ENCODE measurements at regions not wholly inside any gene's neighbourhood (a gene's known extent, or its start where the extent isn't known, plus 50 kb on each side); places are given as distances from the start of the nearest gene placed in this dataset.

- no peak for DNase-seq (ENCODE audit: low spot score)
Observed at GRCh38 chr10:78964274-78964951, 104.4 kb upstream of the ZMIZ1 start.

- DNase-seq (ENCODE audit: low spot score): no peak
Observed at GRCh38 chr10:78964952-78965633, 103.7 kb upstream of the ZMIZ1 start.

GRCh38 chr10:78966182-78966787 lies 102.5 kb upstream of the ZMIZ1 start:
- DNase-seq (ENCODE audit: low spot score): no peak

DNA sequence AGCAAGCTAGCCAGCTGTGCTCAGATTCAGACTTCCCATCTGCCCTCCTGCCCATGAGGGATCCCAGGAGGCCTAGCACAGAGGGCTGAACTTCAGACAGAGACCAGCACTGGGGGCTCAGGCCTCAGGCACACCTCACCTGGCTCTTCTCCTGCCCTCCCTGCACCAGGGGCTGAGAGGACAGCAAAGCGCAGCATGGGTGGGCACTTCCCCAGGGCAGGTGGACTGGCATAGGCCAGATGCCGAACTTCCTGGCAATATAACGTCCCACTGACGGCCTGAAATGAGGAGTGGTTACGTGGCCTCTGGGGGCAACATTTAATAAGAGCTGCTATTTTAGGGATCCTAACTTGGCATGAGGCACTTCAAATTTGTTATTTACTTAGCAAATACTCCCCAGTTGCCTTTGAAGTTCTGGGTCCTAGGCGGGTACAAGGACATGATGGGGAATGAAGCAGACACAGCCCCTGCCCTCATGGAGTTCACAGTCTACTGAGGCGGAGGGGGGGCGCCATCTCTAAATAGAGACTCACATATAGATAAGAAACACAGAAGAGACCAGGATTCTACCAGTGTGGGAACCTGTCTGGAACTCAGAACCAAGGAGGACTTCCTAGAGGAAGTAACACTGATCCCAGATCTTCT lies 101.8 kb upstream of the ZMIZ1 start:
- DNase-seq (ENCODE audit: low spot score): no peak

GRCh38 chr10:78968300-78968942 lies 100.3 kb upstream of the ZMIZ1 start:
- DNase-seq (ENCODE audit: low spot score): no peak

DNA sequence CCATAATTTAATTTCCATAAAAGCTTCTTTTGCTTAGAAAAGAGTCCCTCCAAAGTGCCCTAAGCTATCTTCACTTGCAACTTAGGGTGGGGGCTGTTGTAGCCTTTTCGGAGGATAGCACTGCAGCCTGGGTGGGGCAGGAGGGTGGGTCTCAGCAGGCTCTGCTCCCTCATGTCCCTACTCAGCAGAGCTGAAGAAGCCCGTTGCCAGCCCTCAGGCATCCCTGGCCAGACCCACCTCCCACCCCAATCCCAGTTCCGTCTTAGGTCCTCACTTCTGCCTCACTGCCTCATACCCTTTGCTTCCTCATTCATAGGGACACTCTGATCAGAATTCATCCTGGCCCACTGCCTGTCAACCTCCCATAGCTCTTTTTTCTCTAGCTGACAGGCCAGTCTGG lies 99.8 kb upstream of the ZMIZ1 start:
- DNase-seq (ENCODE audit: low spot score): no peak

GRCh38 chr10:78969719-78970118 lies 99.0 kb upstream of the ZMIZ1 start:
- no peak for DNase-seq (ENCODE audit: low spot score)

- no peak for DNase-seq (ENCODE audit: low spot score)
Observed at GRCh38 chr10:78970261-78970660, 98.5 kb upstream of the ZMIZ1 start.

- DNase-seq (ENCODE audit: low spot score): no peak
Observed at GRCh38 chr10:78971094-78971682, 97.6 kb upstream of the ZMIZ1 start.

- DNase-seq (ENCODE audit: low spot score): no peak
Observed at GRCh38 chr10:78972160-78972946, 96.4 kb upstream of the ZMIZ1 start.

GRCh38 chr10:78972947-78973900 lies 95.5 kb upstream of the ZMIZ1 start:
- DNase-seq (ENCODE audit: low spot score): peak; percentile 29

DNA sequence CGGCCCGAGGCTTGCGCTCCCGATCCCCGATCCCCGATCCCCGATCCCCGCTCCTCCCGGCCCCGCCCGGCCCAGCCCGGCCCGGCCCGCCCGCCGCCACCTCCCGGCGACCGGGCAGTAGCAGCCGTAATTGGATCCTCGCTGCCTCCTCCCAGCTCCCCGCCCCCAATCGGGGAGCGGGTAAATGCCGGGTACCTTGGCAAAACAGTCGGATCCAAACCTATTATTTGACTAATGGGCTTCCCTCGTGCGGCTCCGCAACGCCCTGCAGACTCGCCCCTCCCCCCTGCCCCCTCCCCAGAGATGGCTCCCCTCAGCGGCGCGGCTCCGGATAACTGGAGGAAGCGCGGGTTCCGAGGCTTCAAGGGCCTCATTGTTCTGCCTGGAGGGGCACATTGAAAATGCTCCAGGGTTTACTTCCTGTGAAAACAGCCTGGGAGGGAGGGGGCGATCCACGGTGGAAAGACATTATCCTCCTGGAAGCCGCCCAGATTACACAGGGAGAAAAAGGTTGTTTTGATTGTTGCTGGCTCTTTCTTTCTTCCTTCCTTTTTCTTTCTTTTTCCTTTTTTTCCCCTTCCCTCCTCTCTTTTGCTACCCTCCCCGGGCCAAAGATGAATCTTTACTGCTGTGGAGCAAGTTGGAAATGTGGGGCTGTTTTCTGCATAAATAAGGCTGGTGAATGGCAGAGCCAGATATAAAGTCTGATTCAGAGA lies 94.7 kb upstream of the ZMIZ1 start:
- peak; percentile 10 for DNase-seq (ENCODE audit: low spot score)

DNA sequence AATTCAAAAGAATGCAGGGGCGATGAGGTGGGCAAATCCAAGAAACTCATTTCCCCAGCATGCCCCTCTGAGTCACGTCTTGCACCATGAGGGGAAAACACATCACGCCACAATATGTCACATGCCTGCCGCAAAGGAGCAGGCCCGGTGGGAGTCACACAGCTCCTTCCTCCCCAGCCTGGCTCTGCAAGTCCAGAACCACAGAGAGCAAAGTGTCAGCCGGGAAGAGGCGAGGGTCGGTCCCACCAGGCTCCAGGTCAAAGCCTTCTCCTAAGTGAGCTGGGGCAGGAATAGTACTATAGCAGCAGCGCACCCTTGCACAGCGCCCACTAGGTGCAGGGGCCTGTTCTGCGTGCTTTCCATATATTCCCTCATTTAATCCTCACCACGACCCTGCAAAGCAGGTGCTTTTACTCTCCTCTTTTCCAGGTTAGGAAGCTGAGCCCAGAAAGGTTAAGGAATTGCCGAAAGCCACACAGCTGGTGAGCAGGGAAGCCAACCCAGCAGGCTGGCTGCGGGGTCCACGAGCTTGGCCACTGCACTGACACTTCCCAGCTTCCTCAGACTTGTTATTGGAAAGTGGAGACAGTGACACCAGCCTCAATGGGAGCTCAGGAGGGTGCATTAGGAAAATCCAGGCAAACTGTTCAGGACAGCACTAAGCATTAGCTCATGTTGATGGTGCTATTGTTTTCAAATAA lies 94.0 kb upstream of the ZMIZ1 start:
- DNase-seq (ENCODE audit: low spot score): peak; percentile 49

DNA sequence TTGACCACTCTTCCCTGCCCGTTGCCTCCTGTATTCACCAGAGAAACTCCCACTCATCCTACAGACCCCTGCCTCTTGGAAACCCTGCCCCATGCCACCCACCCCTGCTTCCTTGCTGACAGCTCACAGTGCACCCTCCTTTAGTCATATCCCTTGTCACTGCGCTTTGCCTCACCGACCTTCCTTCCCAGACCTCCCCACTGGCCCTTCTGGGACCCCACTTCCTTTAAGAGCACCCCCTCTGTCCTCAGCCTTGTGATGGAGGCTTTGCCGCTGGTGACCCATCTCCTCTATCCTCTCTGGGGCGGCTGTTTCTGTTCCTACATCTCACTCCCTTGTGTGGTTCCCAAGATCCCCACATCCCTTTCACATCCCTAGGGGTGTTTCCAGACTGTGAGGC lies 92.8 kb upstream of the ZMIZ1 start:
- DNase-seq (ENCODE audit: low spot score): no peak

- no peak for DNase-seq (ENCODE audit: low spot score)
Observed at GRCh38 chr10:78976825-78977755, 91.7 kb upstream of the ZMIZ1 start.

DNA sequence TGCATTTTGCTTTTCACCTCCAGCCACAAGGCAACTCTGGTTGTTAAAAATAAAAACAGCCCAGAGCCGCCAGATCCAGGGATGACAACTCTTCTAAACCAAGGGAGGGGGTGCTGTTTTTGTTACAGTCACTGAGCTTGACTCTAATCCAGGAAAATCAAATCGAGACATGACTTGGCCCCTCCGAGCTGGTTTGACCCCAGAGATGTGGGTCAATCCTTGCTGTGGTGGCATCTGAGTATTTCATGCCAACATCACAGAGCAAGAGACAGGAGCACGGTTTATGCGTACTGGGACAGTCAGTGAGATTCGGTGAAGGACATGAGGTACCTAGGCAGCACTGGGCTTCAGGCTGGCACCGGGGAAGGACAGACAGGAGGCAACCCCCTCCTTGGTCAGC lies 88.8 kb upstream of the ZMIZ1 start:
- DNase-seq (ENCODE audit: low spot score): no peak

GRCh38 chr10:78980354-78980753 lies 88.4 kb upstream of the ZMIZ1 start:
- DNase-seq (ENCODE audit: low spot score): no peak

DNA sequence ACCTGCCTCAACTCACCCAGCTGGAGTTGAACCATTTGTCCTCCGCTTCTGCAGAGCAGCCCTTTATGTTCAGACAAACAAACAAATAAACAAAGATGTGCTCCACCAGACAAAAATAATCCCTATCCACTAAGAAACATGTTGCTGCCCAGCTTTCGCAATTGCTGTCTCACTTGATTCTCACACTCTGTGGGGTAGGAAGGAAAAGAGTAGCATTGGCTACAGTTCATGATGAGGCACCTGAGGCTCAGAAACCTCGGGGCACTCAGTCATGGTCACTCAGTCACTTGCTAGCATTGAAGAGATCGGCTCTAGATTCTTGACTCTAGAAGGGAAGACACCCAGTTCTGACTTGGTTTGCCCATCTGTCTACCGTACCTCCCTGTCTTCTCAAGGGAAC lies 88.0 kb upstream of the ZMIZ1 start:
- no peak for DNase-seq (ENCODE audit: low spot score)

Measured in hematopoietic multipotent progenitor cell treated with erythropoietin and hydrocortisone succinate and interleukin-3 and kit ligand, for 17 days (in vitro differentiated cells).